Activated B cell treated with CpG ODN at 0.5 μM for 24 hours (primary cell): ENCODE measurements at regions not wholly inside any gene's neighbourhood (a gene's known extent, or its start where the extent isn't known, plus 50 kb on each side); places are given as distances from the start of the nearest gene placed in this dataset.

Experiments
- ATAC-seq: fragments of 200-7000 bp; cut with Tn5 transposase; one replicate; pipeline ENCODE4 v1.10.0; 2021; ENCODE audit warnings: low read depth, mild to moderate bottlenecking, moderate library complexity
- CTCF ChIA-PET: fragments of 350-600 bp; sonication (Branson Sonifier 250); formaldehyde crosslinking; loops from one replicate; lab custom pipeline; 2021; ENCODE audit warnings: antibody characterized with exemption; lab: Charles Lee
- POLR2A ChIA-PET: fragments of 350-600 bp; sonication (Branson Sonifier 250); formaldehyde crosslinking; loops from one replicate; lab custom pipeline; 2021; ENCODE audit warnings: antibody characterized with exemption; lab: Charles Lee
- DNase-seq: peaks from one replicate; pipeline ENCODE4 v3.0.0; 2022
- H3K27ac Mint-ChIP-seq: one replicate; pipeline ENCODE4 v1.8.0; 2020; ENCODE audit warnings: mixed read lengths
- H3K27me3 Mint-ChIP-seq: one replicate; pipeline ENCODE4 v1.8.0; 2021; ENCODE audit warnings: mixed read lengths
- H3K36me3 Mint-ChIP-seq: one replicate; pipeline ENCODE4 v1.8.0; 2021; ENCODE audit warnings: low read depth, mixed read lengths
- H3K4me1 Mint-ChIP-seq: one replicate; pipeline ENCODE4 v1.8.0; 2021; ENCODE audit warnings: mixed read lengths
- H3K4me3 Mint-ChIP-seq: one replicate; pipeline ENCODE4 v1.8.0; 2020; ENCODE audit warnings: mild to moderate bottlenecking, mixed read lengths
- H3K9me3 Mint-ChIP-seq: one replicate; pipeline ENCODE4 v1.8.0; 2020; ENCODE audit warnings: mixed read lengths
- intact Hi-C: fragments of 100-400 bp; cut with micrococcal nuclease; formaldehyde crosslinking; loops from one replicate; pipeline ENCODE4 v1.15.1; 2024
- TF ChIP-seq, protein P1 (sequence below): fragments of 200-600 bp; IDR thresholded peaks from one replicate; pipeline ENCODE4 v1.8.0; 2022; ENCODE audit warnings: antibody characterized with exemption, mild to moderate bottlenecking

DNA sequence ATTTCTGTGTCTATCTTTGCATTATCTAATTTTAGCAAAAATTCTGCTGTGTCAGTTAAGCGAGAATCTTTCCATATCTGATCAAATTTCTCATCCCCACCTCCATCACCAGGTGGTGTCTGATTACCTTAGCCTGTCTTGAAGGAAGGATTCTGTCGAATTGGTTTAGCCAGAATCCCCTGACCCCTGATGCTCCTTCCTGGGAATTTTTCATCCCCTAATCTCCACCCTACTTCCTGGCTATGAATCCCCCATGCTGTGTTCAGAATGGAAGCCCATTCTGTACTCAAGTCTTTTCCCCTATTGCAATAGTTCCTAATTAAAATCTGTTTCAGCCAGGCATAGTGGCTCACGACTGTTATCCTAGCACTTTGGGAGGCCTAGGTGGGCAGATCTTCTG, 216.1 kb downstream of the SKIDA1 start:
- Mint-ChIP-seq H3K9me3 (no peaks in the 10 kb centered on the region), H3K27ac (no peak overlapping the region), H3K4me3 (no peak overlapping the region), H3K4me1 (no peaks in the 10 kb centered on the region), H3K36me3 (no peaks in the 10 kb centered on the region), H3K27me3 (no peaks in the 10 kb centered on the region)
- intact Hi-C loops: no loop called here
- ChIA-PET POLR2A (no interaction called here), CTCF (no interaction called here)
- ATAC-seq (no peak), DNase-seq (no peak)
- TF ChIP-seq, protein P1, sequence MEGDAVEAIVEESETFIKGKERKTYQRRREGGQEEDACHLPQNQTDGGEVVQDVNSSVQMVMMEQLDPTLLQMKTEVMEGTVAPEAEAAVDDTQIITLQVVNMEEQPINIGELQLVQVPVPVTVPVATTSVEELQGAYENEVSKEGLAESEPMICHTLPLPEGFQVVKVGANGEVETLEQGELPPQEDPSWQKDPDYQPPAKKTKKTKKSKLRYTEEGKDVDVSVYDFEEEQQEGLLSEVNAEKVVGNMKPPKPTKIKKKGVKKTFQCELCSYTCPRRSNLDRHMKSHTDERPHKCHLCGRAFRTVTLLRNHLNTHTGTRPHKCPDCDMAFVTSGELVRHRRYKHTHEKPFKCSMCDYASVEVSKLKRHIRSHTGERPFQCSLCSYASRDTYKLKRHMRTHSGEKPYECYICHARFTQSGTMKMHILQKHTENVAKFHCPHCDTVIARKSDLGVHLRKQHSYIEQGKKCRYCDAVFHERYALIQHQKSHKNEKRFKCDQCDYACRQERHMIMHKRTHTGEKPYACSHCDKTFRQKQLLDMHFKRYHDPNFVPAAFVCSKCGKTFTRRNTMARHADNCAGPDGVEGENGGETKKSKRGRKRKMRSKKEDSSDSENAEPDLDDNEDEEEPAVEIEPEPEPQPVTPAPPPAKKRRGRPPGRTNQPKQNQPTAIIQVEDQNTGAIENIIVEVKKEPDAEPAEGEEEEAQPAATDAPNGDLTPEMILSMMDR: no peak

DNA sequence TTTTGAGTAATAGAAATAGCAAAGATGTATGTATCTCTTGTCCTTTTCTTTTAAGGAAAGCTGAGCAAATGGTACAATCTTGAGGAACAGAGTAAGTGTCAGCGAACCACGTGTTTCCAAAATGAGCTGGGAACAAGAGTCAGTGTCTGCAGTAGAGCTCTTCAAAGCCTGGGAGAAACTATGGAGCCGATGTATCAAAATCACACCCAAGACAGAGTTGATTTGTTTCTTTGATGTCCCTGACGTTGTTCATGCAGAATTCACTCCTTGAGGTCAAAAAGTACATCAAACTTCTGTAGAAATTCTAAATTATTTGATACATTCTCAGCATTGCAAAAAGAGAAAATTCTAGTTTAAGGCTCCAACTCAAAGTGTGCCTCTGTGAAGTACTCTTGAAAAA, 216.5 kb downstream of the SKIDA1 start:
- no peak overlapping the region for H3K4me3 Mint-ChIP-seq
- H3K9me3 Mint-ChIP-seq: no peaks in the 10 kb centered on the region
- ChIA-PET POLR2A (no interaction called here), CTCF (no interaction called here)
- H3K27ac Mint-ChIP-seq: no peak overlapping the region
- no peaks in the 10 kb centered on the region for H3K4me1 Mint-ChIP-seq
- intact Hi-C loops: no loop called here
- H3K27me3 Mint-ChIP-seq: no peaks in the 10 kb centered on the region
- no peak for ATAC-seq
- H3K36me3 Mint-ChIP-seq: no peaks in the 10 kb centered on the region
- TF ChIP-seq, protein P1: no peak
- DNase-seq: no peak

- ChIA-PET POLR2A (no interaction called here), CTCF (no interaction called here)
- no peaks in the 10 kb centered on the region for H3K27me3 Mint-ChIP-seq
- intact Hi-C loops: no loop called here
- no peak overlapping the region for H3K4me3 Mint-ChIP-seq
- TF ChIP-seq, protein P1: no peak
- no peak overlapping the region for H3K27ac Mint-ChIP-seq
- no peaks in the 10 kb centered on the region for H3K36me3 Mint-ChIP-seq
- DNase-seq (no peak), ATAC-seq (no peak)
- H3K9me3 Mint-ChIP-seq: no peaks in the 10 kb centered on the region
- H3K4me1 Mint-ChIP-seq: no peaks in the 10 kb centered on the region
Measured at GRCh38 chr10:21308018-21308417, 217.5 kb downstream of the SKIDA1 start.

DNA sequence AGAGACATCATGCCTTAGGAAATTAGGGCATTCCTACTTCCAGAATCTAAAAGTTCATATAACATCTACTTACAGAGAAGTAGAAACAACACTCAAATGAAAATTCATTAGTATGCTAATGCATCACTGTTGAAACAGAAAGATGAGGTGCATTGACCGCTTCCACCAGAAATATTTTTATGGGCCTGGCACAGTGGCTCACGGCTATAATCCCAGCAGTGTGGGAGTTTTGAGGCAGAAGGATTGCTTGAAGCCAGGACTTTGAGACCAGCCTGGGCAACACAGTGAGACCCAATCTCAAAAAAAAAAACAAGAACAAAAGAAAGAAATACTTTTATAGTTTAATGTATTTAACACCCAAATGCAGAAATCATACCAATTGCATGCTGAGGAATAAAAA, 220.9 kb downstream of the SKIDA1 start:
- Mint-ChIP-seq H3K4me1 (no peaks in the 10 kb centered on the region), H3K27ac (no peak overlapping the region), H3K9me3 (no peaks in the 10 kb centered on the region), H3K36me3 (no peaks in the 10 kb centered on the region), H3K4me3 (no peak overlapping the region), H3K27me3 (no peaks in the 10 kb centered on the region)
- ATAC-seq: no peak
- intact Hi-C loops: no loop called here
- DNase-seq: no peak
- ChIA-PET POLR2A (no interaction called here), CTCF (no interaction called here)
- TF ChIP-seq, protein P1: no peak

GRCh38 chr10:21304198-21304597, 221.3 kb downstream of the SKIDA1 start:
- no peak overlapping the region for H3K4me3 Mint-ChIP-seq
- no peak overlapping the region for H3K27ac Mint-ChIP-seq
- no peaks in the 10 kb centered on the region for H3K27me3 Mint-ChIP-seq
- ATAC-seq: no peak
- H3K9me3 Mint-ChIP-seq: no peaks in the 10 kb centered on the region
- TF ChIP-seq, protein P1: no peak
- no peaks in the 10 kb centered on the region for H3K36me3 Mint-ChIP-seq
- POLR2A ChIA-PET: no interaction called here
- intact Hi-C loops: no loop called here
- DNase-seq: no peak
- no peaks in the 10 kb centered on the region for H3K4me1 Mint-ChIP-seq
- CTCF ChIA-PET: no interaction called here
